ENCODE measurements at regions not wholly inside any gene's neighbourhood (a gene's known extent, or its start where the extent isn't known, plus 50 kb on each side); places are given as distances from the start of the nearest gene placed in this dataset.

DNA sequence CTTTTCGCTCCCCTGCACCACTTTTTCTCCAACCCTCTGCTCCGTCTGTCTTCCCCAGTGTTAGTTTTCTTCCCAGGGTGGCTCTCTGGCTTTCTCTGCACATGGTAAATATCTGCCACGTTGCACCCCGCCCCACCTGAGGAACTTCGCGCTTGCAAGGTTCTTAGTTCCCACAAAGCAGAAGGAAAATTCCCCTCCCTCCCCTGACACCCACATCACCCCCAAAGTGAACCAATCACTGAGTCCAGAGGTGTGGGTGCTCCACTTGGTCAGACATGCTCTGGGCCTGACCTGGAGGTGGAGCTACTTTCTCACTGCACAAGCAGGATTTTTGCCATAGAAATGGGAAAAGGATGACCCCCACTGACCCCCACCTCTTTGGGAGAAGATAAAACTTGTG is 415.0 kb downstream of the FUT8 start:
- no peaks in the 10 kb centered on the region for H3K79me2 ChIP-seq
- H3K4me3 ChIP-seq: no peak overlapping the region
- no peaks in the 10 kb centered on the region for H4K20me1 ChIP-seq (ENCODE audit: insufficient read depth, poor library complexity, severe bottlenecking)
- DNase-seq (ENCODE audit: low spot score): no peak
- no peaks in the 10 kb centered on the region for H3K9me2 ChIP-seq (replicated peaks; ENCODE audit: insufficient read depth)
- H2AFZ ChIP-seq: no peak overlapping the region
- H3K9me3 ChIP-seq (ENCODE audit: low read depth): no peaks in the 10 kb centered on the region
- H3K27me3 ChIP-seq: peaks cover 45% of the 10 kb centered on the region
- no peaks in the 10 kb centered on the region for H3K36me3 ChIP-seq (replicated peaks; ENCODE audit: insufficient read depth, low read depth)
- no peak overlapping the region for H3K27ac ChIP-seq
- H3K4me1 ChIP-seq (ENCODE audit: insufficient read depth): no peaks in the 10 kb centered on the region
- WGBS (ENCODE audit: low lambda C conversion rate, missing lambda C conversion rate): 81% methylated on average over 6 of the region's 6 CpGs
- TF ChIP-seq EZH2 (IDR thresholded peaks at IDR 0.05; ENCODE audit: borderline replicate concordance): no peak
- TF ChIP-seq EZH2phosphoT487 (IDR thresholded peaks at IDR 0.05; ENCODE audit: low read depth, severe bottlenecking, unreplicated experiment): no peak
- TF ChIP-seq, protein P1, sequence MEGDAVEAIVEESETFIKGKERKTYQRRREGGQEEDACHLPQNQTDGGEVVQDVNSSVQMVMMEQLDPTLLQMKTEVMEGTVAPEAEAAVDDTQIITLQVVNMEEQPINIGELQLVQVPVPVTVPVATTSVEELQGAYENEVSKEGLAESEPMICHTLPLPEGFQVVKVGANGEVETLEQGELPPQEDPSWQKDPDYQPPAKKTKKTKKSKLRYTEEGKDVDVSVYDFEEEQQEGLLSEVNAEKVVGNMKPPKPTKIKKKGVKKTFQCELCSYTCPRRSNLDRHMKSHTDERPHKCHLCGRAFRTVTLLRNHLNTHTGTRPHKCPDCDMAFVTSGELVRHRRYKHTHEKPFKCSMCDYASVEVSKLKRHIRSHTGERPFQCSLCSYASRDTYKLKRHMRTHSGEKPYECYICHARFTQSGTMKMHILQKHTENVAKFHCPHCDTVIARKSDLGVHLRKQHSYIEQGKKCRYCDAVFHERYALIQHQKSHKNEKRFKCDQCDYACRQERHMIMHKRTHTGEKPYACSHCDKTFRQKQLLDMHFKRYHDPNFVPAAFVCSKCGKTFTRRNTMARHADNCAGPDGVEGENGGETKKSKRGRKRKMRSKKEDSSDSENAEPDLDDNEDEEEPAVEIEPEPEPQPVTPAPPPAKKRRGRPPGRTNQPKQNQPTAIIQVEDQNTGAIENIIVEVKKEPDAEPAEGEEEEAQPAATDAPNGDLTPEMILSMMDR (IDR thresholded peaks at IDR 0.05; ENCODE audit: poor library complexity): no peak
- no peak overlapping the region for H3K4me2 ChIP-seq

DNA sequence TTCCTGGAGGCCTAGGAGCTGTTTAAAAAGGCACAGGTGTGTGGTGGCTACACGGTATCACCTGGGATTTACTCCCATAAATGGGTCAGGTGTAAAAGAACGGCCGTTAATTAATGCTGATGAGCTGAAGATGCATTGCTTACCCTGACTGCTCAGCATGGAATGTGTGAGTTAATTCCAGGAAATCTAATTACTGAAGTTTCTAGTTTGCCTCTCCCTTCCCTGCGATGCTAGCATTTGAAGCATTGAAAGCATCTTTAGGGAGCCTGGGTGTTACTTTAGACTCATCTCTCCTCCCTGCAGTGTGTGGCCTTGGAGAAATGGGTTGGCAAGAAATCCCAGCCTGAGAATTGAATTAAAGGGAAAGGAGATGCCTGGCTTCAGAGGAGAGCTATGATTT is 415.9 kb downstream of the FUT8 start:
- Histone ChIP-seq H3K4me2 (no peak overlapping the region), H3K9me3 (ENCODE audit: low read depth) (no peaks in the 10 kb centered on the region), H3K4me3 (no peak overlapping the region), H3K4me1 (ENCODE audit: insufficient read depth) (no peaks in the 10 kb centered on the region), H3K79me2 (no peaks in the 10 kb centered on the region), H3K27ac (no peak overlapping the region), H3K9me2 (replicated peaks; ENCODE audit: insufficient read depth) (no peaks in the 10 kb centered on the region), H3K36me3 (replicated peaks; ENCODE audit: insufficient read depth, low read depth) (no peaks in the 10 kb centered on the region), H2AFZ (no peak overlapping the region), H3K27me3 (peaks cover 37% of the 10 kb centered on the region), H4K20me1 (ENCODE audit: insufficient read depth, poor library complexity, severe bottlenecking) (no peaks in the 10 kb centered on the region)
- WGBS (ENCODE audit: low lambda C conversion rate, missing lambda C conversion rate): 64% methylated on average over 4 of the region's 4 CpGs
- no peak for DNase-seq (ENCODE audit: low spot score)
- TF ChIP-seq EZH2 (IDR thresholded peaks at IDR 0.05; ENCODE audit: borderline replicate concordance) (no peak), EZH2phosphoT487 (IDR thresholded peaks at IDR 0.05; ENCODE audit: low read depth, severe bottlenecking, unreplicated experiment) (no peak)
- TF ChIP-seq, protein P1 (IDR thresholded peaks at IDR 0.05; ENCODE audit: poor library complexity): no peak

DNA sequence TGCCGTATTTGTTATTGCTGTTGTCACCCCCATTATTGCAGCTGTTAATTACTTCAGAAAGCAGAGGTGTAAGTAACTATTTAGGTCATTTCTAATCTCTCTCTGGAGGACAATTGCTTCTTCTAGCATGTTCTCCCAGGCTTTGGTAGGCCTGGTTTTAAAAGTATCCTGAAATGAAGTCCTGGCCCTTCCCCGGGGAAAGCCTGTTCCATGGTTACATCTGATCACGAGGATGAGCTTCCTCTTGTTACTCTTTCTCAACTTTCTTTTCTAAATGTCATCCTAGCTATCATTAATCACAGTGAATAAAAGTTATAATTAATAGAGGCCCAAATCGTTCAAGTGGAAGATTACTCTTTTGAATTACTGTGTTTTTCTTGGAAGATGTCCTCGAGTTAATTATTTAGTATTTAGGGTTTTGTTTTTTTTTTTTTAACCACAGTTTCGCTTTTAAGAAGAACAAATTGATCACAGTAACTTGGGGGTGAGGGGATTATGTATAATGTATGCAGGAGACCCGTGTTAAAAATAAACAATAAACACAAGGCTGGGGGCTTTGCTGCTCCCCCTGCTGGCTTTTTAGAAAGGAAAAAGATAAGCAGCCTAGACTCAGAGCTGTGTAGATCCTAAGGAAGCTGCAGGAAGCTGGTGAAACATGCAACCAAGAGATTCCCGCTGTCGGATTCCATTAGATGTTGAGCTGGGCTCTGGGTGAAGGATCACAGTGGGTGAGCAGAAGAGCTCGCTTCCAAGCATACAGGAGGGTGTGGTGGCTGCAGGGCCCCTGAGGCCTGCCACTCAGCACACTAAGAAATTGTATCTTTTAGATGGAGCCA is 420.1 kb downstream of the FUT8 start:
- no peak for DNase-seq (ENCODE audit: low spot score)
- no peak overlapping the region for H3K4me3 ChIP-seq
- no peaks in the 10 kb centered on the region for H3K4me1 ChIP-seq (ENCODE audit: insufficient read depth)
- no peaks in the 10 kb centered on the region for H4K20me1 ChIP-seq (ENCODE audit: insufficient read depth, poor library complexity, severe bottlenecking)
- H3K27me3 ChIP-seq: peaks cover 16% of the 10 kb centered on the region
- no peaks in the 10 kb centered on the region for H3K9me2 ChIP-seq (replicated peaks; ENCODE audit: insufficient read depth)
- WGBS (ENCODE audit: low lambda C conversion rate, missing lambda C conversion rate): 66% methylated on average over 10 of the region's 10 CpGs
- TF ChIP-seq, protein P1 (IDR thresholded peaks at IDR 0.05; ENCODE audit: poor library complexity): peak; percentile 42
- no peak for TF ChIP-seq EZH2 (IDR thresholded peaks at IDR 0.05; ENCODE audit: borderline replicate concordance)
- TF ChIP-seq EZH2phosphoT487 (IDR thresholded peaks at IDR 0.05; ENCODE audit: low read depth, severe bottlenecking, unreplicated experiment): no peak
- H3K9me3 ChIP-seq (ENCODE audit: low read depth): no peaks in the 10 kb centered on the region
- no peak overlapping the region for H3K4me2 ChIP-seq
- H2AFZ ChIP-seq: no peak overlapping the region
- no peaks in the 10 kb centered on the region for H3K36me3 ChIP-seq (replicated peaks; ENCODE audit: insufficient read depth, low read depth)
- no peaks in the 10 kb centered on the region for H3K79me2 ChIP-seq
- H3K27ac ChIP-seq: no peak overlapping the region

Data from hepatocyte (in vitro differentiated cells).